Astrocyte of the cerebellum (primary cell): ENCODE measurements at regions not wholly inside any gene's neighbourhood (a gene's known extent, or its start where the extent isn't known, plus 50 kb on each side); places are given as distances from the start of the nearest gene placed in this dataset.

ENCODE experiments used
- DNase-seq: peaks from one replicate; pipeline ENCODE4 v3.0.0-alpha.2; 2011; ENCODE audit warnings: low read depth
- H3K4me3 ChIP-seq: 2 replicates; pipeline ENCODE4 v1.5.1; 2011; ENCODE audit warnings: mild to moderate bottlenecking, low read depth, low read length, moderate library complexity
- in situ Hi-C: cut with HindIII; loops from 2 replicates; pipeline ENCODE4 v1.10.0; 2017; ENCODE audit warnings: low sequenced_read_pairs
- TF ChIP-seq, protein P1 (sequence below): IDR thresholded peaks from 2 replicates; pipeline ENCODE4 v1.5.1; 2012; ENCODE audit warnings: low read length, low read depth, moderate library complexity, mild to moderate bottlenecking; ENCODE audit errors: missing control alignments

DNA sequence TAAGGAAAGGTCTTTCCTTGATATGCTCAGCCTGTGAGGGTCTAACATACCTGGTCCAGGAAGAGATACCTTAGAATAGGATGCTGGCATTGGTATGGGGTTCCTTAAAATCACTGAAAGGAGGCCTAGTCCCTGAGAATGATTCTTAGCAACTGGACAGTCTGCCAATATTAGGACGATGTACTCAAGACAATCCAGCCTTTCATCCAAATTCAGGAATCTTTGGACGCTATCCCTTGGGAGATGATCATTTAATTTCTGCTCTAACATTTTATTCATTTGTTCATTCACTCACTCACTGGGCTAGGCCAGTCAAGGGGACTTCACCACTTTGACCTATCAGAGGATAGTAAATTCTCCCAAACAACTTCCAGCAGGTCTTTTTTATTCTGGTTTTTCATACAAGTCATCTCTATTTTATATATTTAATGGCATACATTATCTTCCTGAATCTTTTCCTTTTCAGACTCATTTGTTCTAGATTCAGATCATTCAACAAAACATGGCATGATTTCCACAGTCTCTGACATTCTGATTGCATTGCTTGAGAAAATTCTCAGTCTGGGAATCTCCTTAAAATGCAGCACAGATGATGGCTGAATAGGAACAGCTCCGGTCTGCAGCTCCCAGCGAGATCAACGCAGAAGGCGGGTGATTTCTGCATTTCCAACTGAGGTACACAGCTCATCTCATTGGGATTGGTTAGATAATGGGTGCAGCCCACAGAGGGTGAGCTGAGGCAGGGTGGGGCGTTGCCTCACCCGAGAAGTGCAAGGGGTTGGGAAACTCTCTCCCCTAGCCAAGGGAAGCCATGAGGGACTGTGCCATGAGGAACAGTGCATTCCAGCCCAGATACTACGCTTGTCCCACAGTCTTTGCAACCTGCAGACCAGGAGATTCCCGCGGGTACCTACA lies 118.0 kb upstream of the PRICKLE1 start:
- H3K4me3 ChIP-seq = no peak overlapping the region
- TF ChIP-seq, protein P1, sequence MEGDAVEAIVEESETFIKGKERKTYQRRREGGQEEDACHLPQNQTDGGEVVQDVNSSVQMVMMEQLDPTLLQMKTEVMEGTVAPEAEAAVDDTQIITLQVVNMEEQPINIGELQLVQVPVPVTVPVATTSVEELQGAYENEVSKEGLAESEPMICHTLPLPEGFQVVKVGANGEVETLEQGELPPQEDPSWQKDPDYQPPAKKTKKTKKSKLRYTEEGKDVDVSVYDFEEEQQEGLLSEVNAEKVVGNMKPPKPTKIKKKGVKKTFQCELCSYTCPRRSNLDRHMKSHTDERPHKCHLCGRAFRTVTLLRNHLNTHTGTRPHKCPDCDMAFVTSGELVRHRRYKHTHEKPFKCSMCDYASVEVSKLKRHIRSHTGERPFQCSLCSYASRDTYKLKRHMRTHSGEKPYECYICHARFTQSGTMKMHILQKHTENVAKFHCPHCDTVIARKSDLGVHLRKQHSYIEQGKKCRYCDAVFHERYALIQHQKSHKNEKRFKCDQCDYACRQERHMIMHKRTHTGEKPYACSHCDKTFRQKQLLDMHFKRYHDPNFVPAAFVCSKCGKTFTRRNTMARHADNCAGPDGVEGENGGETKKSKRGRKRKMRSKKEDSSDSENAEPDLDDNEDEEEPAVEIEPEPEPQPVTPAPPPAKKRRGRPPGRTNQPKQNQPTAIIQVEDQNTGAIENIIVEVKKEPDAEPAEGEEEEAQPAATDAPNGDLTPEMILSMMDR = no peak
- no peak for DNase-seq
- in situ Hi-C loops = loop anchor here (10.0 kb wide), 1 partner anchor 577 kb away; no protein-coding TSS in a partner anchor

GRCh38 chr12:42706321-42706720 lies 116.8 kb upstream of the PRICKLE1 start:
- TF ChIP-seq, protein P1 = no peak
- no peak overlapping the region for H3K4me3 ChIP-seq
- in situ Hi-C loops = loop anchor here (10.0 kb wide), 1 partner anchor 578 kb away; no protein-coding TSS in a partner anchor
- peak; percentile 57 for DNase-seq

DNA sequence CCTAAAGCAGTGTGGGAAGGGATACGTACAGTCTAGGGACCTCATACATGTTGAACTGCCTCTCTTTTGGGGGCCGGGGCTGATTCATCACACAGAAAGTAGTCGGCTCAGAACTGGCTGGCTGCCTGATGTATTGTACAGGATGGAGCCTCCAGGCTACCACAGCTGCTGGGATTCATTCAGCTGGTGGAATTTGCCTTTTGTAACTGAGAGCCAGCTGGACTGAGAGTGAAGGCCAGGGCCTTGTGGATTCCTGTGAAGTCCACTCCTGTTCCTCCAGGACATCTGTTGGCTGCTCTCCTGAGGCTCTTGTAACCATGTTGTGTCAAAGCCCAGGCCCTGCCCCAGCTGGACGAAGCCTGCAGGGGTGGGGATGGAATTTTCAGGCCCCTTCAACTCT lies 116.3 kb upstream of the PRICKLE1 start:
- no peak overlapping the region for H3K4me3 ChIP-seq
- peak; percentile 99 for DNase-seq
- in situ Hi-C loops = loop anchor here (10.0 kb wide), 1 partner anchor 579 kb away; no protein-coding TSS in a partner anchor
- TF ChIP-seq, protein P1 = no peak

DNA sequence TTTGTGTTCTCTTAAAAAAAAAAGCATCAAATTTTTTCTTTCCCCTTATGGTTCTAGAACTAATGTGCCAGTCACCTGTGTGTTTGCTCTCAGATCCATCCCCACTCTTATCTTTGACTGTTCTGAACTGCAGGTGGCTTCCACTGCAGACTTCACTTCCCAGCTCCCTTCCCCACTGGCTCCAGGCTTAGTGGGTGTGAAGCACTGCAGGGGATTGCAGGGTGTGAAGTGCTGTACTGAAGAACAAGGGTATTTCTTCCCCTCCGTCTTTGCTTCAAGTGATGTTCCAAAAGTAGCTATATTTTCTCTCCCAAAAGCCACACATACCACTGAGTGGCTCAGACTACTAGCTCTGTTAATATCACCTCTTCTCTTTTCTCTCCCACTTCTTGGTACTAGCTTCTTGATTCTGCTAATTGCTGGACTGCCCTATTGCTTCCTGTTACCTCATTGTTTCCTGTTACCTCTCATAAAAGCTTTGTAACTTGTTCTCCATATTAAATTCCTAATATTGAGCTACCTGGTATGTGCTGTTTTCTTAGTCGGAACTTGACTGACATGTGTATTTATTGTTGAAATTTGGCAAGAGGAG lies 115.4 kb upstream of the PRICKLE1 start:
- H3K4me3 ChIP-seq = no peak overlapping the region

GRCh38 chr12:42704340-42704739 lies 114.8 kb upstream of the PRICKLE1 start:
- H3K4me3 ChIP-seq = no peak overlapping the region
- no peak for DNase-seq
- TF ChIP-seq, protein P1 = no peak
- in situ Hi-C loops = loop anchor here (10.0 kb wide), 1 partner anchor 580 kb away; no protein-coding TSS in a partner anchor

More for the DNA sequence above, 115.4 kb upstream of the PRICKLE1 start:
- no peak for DNase-seq
- TF ChIP-seq, protein P1 = no peak
- in situ Hi-C loops = loop anchor here (10.0 kb wide), 1 partner anchor 580 kb away; no protein-coding TSS in a partner anchor

- in situ Hi-C loops = loop anchor here (10.0 kb wide), 1 partner anchor 584 kb away; no protein-coding TSS in a partner anchor
- TF ChIP-seq, protein P1 = no peak
- H3K4me3 ChIP-seq = no peak overlapping the region
- DNase-seq = no peak
Measured at GRCh38 chr12:42701084-42701483, 111.5 kb upstream of the PRICKLE1 start.
